ENCODE measurements at regions not wholly inside any gene's neighbourhood (a gene's known extent, or its start where the extent isn't known, plus 50 kb on each side); places are given as distances from the start of the nearest gene placed in this dataset.

DNA sequence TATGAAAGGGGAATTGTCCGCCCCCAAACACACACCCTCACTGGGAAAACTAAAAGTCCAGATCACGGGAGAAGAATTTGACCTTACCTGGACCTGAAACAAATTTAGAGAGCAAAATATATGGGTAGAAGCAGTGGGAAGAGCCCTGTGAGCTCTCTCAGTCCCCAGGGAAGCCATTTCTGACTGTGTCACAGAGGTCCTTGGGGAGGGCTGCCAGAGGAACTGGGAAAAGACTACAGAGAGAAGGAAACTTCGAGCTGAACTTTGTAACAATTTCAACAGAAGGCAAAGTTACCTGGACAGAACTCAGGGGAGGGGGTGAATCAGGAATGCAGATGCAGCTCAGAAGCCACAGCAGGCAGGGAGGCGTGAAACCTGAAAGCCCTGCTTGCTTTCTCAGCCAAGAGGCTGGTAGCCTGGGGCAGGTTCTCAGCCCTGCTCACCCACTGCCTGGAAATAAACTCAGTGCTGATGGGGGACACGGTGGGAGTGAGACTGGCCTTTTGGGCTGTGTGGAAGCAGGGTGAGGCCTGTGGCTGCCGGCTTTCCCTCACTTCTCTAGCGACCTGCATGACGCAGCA, 163.8 kb downstream of the TMEM200A start:
- TF ChIP-seq, protein P1, sequence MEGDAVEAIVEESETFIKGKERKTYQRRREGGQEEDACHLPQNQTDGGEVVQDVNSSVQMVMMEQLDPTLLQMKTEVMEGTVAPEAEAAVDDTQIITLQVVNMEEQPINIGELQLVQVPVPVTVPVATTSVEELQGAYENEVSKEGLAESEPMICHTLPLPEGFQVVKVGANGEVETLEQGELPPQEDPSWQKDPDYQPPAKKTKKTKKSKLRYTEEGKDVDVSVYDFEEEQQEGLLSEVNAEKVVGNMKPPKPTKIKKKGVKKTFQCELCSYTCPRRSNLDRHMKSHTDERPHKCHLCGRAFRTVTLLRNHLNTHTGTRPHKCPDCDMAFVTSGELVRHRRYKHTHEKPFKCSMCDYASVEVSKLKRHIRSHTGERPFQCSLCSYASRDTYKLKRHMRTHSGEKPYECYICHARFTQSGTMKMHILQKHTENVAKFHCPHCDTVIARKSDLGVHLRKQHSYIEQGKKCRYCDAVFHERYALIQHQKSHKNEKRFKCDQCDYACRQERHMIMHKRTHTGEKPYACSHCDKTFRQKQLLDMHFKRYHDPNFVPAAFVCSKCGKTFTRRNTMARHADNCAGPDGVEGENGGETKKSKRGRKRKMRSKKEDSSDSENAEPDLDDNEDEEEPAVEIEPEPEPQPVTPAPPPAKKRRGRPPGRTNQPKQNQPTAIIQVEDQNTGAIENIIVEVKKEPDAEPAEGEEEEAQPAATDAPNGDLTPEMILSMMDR (conservative IDR thresholded peaks at IDR 0.05) = no peak
- no peak for TF ChIP-seq EZH2 (IDR thresholded peaks at IDR 0.05; ENCODE audit: low read depth)

Measured in PC-9 (cell line).